Panc1 (cell line): ENCODE measurements at regions not wholly inside any gene's neighbourhood (a gene's known extent, or its start where the extent isn't known, plus 50 kb on each side); places are given as distances from the start of the nearest gene placed in this dataset.

ENCODE experiments used
- ATAC-seq: fragments of 200-7000 bp; cut with Tn5 transposase; 2 replicates; pipeline ENCODE4 v1.9.1; 2020; ENCODE audit warnings: mild to moderate bottlenecking, moderate library complexity
- BruUV-seq: library from RNA; stranded (reverse); fragments of 400-500 nt; replicated peaks from 2 replicates; lab custom pipeline; 2021; lab: Mats Ljungman, UMichigan
- CTCF ChIA-PET: fragments of 300-600 bp; sonication (Branson Sonifier 250); formaldehyde crosslinking; loops from one replicate; lab custom pipeline; 2022; ENCODE audit warnings: antibody characterized with exemption; lab: Charles Lee
- POLR2A ChIA-PET: fragments of 300-600 bp; sonication (Branson Sonifier 250); formaldehyde crosslinking; loops from one replicate; lab custom pipeline; 2022; ENCODE audit warnings: antibody characterized with exemption; lab: Charles Lee
- DNase-seq: peaks from one replicate; pipeline ENCODE4 v3.0.0-alpha.2; 2010; ENCODE audit warnings: low read depth, low spot score
- H3K27ac ChIP-seq: 2 replicates; pipeline ENCODE4 v1.5.1; 2011; ENCODE audit warnings: mild to moderate bottlenecking, low read length, inconsistent platforms
- H3K27me3 ChIP-seq: fragments of 200-500 bp; sonication (Bioruptor generic); 2 replicates; pipeline ENCODE4 v1.6.0; 2014; ENCODE audit warnings: low read length, inconsistent platforms; ENCODE audit not compliant: control insufficient read depth, insufficient read depth
- H3K36me3 ChIP-seq: fragments of 200-500 bp; sonication (Bioruptor generic); 2 replicates; pipeline ENCODE4 v1.5.1; 2014; ENCODE audit warnings: inconsistent platforms, mild to moderate bottlenecking, low read length, moderate library complexity; ENCODE audit not compliant: control insufficient read depth, insufficient read depth
- H3K4me1 ChIP-seq: 2 replicates; pipeline ENCODE4 v1.5.1; 2011; ENCODE audit warnings: inconsistent platforms, mild to moderate bottlenecking, low read length, moderate library complexity; ENCODE audit not compliant: control insufficient read depth, insufficient read depth
- H3K4me3 ChIP-seq, 2 experiments: 2 replicates each; pipeline ENCODE4 v1.5.1; 2011 to 2012; ENCODE audit warnings: low read depth in 2 of 2, low read length in 2 of 2, mild to moderate bottlenecking in 2 of 2, inconsistent platforms in 1 of 2, moderate library complexity in 1 of 2
- H3K9me3 ChIP-seq: fragments of 200-500 bp; sonication (Bioruptor generic); 2 replicates; pipeline ENCODE4 v1.5.1; 2014; ENCODE audit warnings: low read depth, mild to moderate bottlenecking, inconsistent platforms, low read length, moderate library complexity; ENCODE audit not compliant: control insufficient read depth, insufficient read depth
- POLR2AphosphoS5 ChIP-seq: IDR thresholded peaks from 2 replicates; pipeline ENCODE4 v1.6.1; 2012; ENCODE audit warnings: mild to moderate bottlenecking, low read depth, low read length, moderate library complexity
- REST ChIP-seq, 2 experiments: IDR thresholded peaks; 2 replicates each; pipeline ENCODE4 v1.6.1; 2011 to 2012; ENCODE audit warnings: low read depth in 2 of 2, control low read depth in 1 of 2, low read length in 1 of 2, mild to moderate bottlenecking in 1 of 2, moderate library complexity in 1 of 2; ENCODE audit not compliant: insufficient read depth in 1 of 2
- SIN3A ChIP-seq: IDR thresholded peaks from 2 replicates; pipeline ENCODE4 v1.6.1; 2012; ENCODE audit warnings: low read depth, mild to moderate bottlenecking, low read length, moderate library complexity, borderline replicate concordance; ENCODE audit not compliant: insufficient read depth
- TCF7L2 ChIP-seq: IDR thresholded peaks from 2 replicates; pipeline ENCODE4 v1.6.1; 2011; ENCODE audit warnings: mild to moderate bottlenecking, low read depth, low read length, inconsistent platforms
- in situ Hi-C: cut with HindIII; loops from 2 replicates; pipeline ENCODE4 v1.10.0; 2016; ENCODE audit warnings: low sequenced_read_pairs, low pct_unique_long_range_greater_than_20kb
- intact Hi-C: fragments of 100-400 bp; cut with micrococcal nuclease; formaldehyde crosslinking; loops from one replicate; pipeline ENCODE4 v1.10.0; 2022; ENCODE audit not compliant: unreplicated experiment
- TF ChIP-seq, protein P1 (sequence below): fragments of 450-650 bp; IDR thresholded peaks from 2 replicates; pipeline ENCODE4 v1.5.1; 2017; ENCODE audit warnings: mild to moderate bottlenecking

DNA sequence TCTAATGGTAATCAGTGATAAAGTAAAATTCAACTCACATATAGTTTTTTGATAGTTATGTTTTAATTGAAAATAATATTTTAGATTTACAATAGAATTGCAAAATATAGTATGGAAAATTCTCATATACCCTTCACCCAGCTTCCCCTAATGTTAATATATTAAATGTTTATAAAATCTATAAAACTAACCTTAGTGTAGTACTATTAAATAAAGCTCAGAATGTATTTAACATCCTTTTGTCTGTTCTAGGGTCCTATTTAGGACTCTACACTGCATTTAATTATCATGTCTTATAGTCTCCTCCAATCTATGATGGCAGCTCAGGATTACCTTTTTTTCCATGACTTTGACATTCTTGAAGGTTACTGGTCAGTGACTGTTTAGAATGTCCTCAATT is 389.2 kb downstream of the LMX1A start:
- in situ Hi-C loops: no loop called here
- no TSS peak for BruUV-seq
- H3K4me3 ChIP-seq: no peak overlapping the region
- no peak overlapping the region for H3K27ac ChIP-seq
- no peaks in the 10 kb centered on the region for H3K36me3 ChIP-seq
- CTCF ChIA-PET: no interaction called here
- H3K4me1 ChIP-seq: no peaks in the 10 kb centered on the region
- ATAC-seq (no peak), DNase-seq (no peak)
- intact Hi-C loops: no loop called here
- H3K27me3 ChIP-seq: no peaks in the 10 kb centered on the region
- H3K9me3 ChIP-seq: no peaks in the 10 kb centered on the region
- TF ChIP-seq SIN3A: no peak
- no peak for TF ChIP-seq REST (IDR thresholded peaks at IDR 0.05; ENCODE audit: insufficient read depth in 1 of 2, low read depth in 2 of 2, low read length in 1 of 2)
- TF ChIP-seq POLR2AphosphoS5: no peak
- TF ChIP-seq, protein P1, sequence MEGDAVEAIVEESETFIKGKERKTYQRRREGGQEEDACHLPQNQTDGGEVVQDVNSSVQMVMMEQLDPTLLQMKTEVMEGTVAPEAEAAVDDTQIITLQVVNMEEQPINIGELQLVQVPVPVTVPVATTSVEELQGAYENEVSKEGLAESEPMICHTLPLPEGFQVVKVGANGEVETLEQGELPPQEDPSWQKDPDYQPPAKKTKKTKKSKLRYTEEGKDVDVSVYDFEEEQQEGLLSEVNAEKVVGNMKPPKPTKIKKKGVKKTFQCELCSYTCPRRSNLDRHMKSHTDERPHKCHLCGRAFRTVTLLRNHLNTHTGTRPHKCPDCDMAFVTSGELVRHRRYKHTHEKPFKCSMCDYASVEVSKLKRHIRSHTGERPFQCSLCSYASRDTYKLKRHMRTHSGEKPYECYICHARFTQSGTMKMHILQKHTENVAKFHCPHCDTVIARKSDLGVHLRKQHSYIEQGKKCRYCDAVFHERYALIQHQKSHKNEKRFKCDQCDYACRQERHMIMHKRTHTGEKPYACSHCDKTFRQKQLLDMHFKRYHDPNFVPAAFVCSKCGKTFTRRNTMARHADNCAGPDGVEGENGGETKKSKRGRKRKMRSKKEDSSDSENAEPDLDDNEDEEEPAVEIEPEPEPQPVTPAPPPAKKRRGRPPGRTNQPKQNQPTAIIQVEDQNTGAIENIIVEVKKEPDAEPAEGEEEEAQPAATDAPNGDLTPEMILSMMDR: no peak
- POLR2A ChIA-PET: no interaction called here

- BruUV-seq: no TSS peak
- POLR2A ChIA-PET: no interaction called here
- no peak for DNase-seq
Measured at GRCh38 chr1:164961715-164962114, 394.8 kb downstream of the LMX1A start.

More at GRCh38 chr1:164961715-164962114, 394.8 kb downstream of the LMX1A start:
- CTCF ChIA-PET: no interaction called here
- ATAC-seq: no peak
- Histone ChIP-seq H3K27me3 (no peaks in the 10 kb centered on the region), H3K4me3 (no peak overlapping the region), H3K4me1 (no peaks in the 10 kb centered on the region), H3K36me3 (no peaks in the 10 kb centered on the region), H3K9me3 (no peaks in the 10 kb centered on the region), H3K27ac (no peak overlapping the region)
- TF ChIP-seq POLR2AphosphoS5: no peak
- no peak for TF ChIP-seq SIN3A
- TF ChIP-seq, protein P1: no peak
- TF ChIP-seq TCF7L2: no peak
- TF ChIP-seq REST (IDR thresholded peaks at IDR 0.05; ENCODE audit: insufficient read depth in 1 of 2, low read depth in 2 of 2, low read length in 1 of 2): no peak
- intact Hi-C loops (no loop called here), in situ Hi-C loops (no loop called here)
